Tibial nerve (tissue), 4 donors: ENCODE measurements at regions not wholly inside any gene's neighbourhood (a gene's known extent, or its start where the extent isn't known, plus 50 kb on each side); places are given as distances from the start of the nearest gene placed in this dataset.

ENCODE experiments used
- CTCF ChIP-seq, 5 experiments: fragments of 200-600 bp in 3 of 5; fragments of 450-650 bp in 2 of 5; sonication (generic) in 3 of 5; IDR thresholded peaks; one replicate each; pipeline ENCODE4 v1.5.1; 2016 to 2019; ENCODE audit warnings: antibody characterized with exemption in 5 of 5, mild to moderate bottlenecking in 3 of 5, moderate library complexity in 2 of 5
- EP300 ChIP-seq, 2 donors: sonication (generic); formaldehyde crosslinking; IDR thresholded peaks; one replicate each; pipeline ENCODE4 v1.6.1; 2017; ENCODE audit warnings: antibody characterized with exemption in 2 of 2, mild to moderate bottlenecking in 1 of 2
- POLR2A ChIP-seq, 2 donors: fragments of 450-650 bp; IDR thresholded peaks; one replicate each; pipeline ENCODE4 v1.6.1; 2017; ENCODE audit warnings: antibody characterized with exemption in 2 of 2, mild to moderate bottlenecking in 2 of 2, moderate library complexity in 2 of 2

GRCh38 chr15:96201696-96202095, 128.8 kb upstream of the NR2F2 start:
- TF ChIP-seq EP300 (IDR thresholded peaks at IDR 0.05) (no peak), CTCF (IDR thresholded peaks at IDR 0.05) (no peak), POLR2A (IDR thresholded peaks at IDR 0.05) (no peak)
